ENCODE measurements at regions not wholly inside any gene's neighbourhood (a gene's known extent, or its start where the extent isn't known, plus 50 kb on each side); places are given as distances from the start of the nearest gene placed in this dataset.

- TF ChIP-seq CTCF (IDR thresholded peaks at IDR 0.05): no peak
- no peak for TF ChIP-seq POLR2AphosphoS5 (IDR thresholded peaks at IDR 0.05)
- TF ChIP-seq EP300 (IDR thresholded peaks at IDR 0.05): no peak
- TF ChIP-seq POLR2A (IDR thresholded peaks at IDR 0.05): no peak
- H3K27ac ChIP-seq: no peak overlapping the region
- no peaks in the 10 kb centered on the region for H3K9me3 ChIP-seq
- peaks cover 0 to 5% (median 0%) of the 10 kb centered on the region in 4 donors for H3K4me1 ChIP-seq
- DNase-seq: no peak
- H3K4me3 ChIP-seq: no peak overlapping the region
- no peaks in the 10 kb centered on the region for H3K36me3 ChIP-seq
- whole genome bisulfite sequencing, 2 donors: 78 to 81% methylated on average over 4 of the region's 4 CpGs
- intact Hi-C loops (cut with DNase I): no loop called here
- H3K27me3 ChIP-seq: no peaks in the 10 kb centered on the region
Observed at GRCh38 chr21:15144026-15144425, 79.2 kb upstream of the NRIP1 start.

- 77 to 87% methylated on average over 2 of the region's 2 CpGs for WGBS, 2 donors
- Histone ChIP-seq H3K4me1 (no peaks in the 10 kb centered on the region), H3K36me3 (no peaks in the 10 kb centered on the region), H3K27ac (no peak overlapping the region), H3K4me3 (no peak overlapping the region), H3K9me3 (no peaks in the 10 kb centered on the region), H3K27me3 (no peaks in the 10 kb centered on the region)
- TF ChIP-seq EP300 (IDR thresholded peaks at IDR 0.05) (no peak), POLR2A (IDR thresholded peaks at IDR 0.05) (no peak), POLR2AphosphoS5 (IDR thresholded peaks at IDR 0.05) (no peak), CTCF (IDR thresholded peaks at IDR 0.05) (no peak)
- DNase-seq: no peak
- intact Hi-C loops (cut with DNase I): no loop called here
Observed at GRCh38 chr21:15148437-15148836, 83.6 kb upstream of the NRIP1 start.

GRCh38 chr21:15149600-15150224, 84.9 kb upstream of the NRIP1 start:
- H3K9me3 ChIP-seq: no peaks in the 10 kb centered on the region
- WGBS, 2 donors: 29 to 77% methylated on average over 3 of the region's 3 CpGs
- DNase-seq: no peak
- no peaks in the 10 kb centered on the region for H3K36me3 ChIP-seq
- H3K4me1 ChIP-seq: no peaks in the 10 kb centered on the region
- no peak overlapping the region for H3K4me3 ChIP-seq
- no peak for TF ChIP-seq EP300 (IDR thresholded peaks at IDR 0.05)
- no peak for TF ChIP-seq POLR2AphosphoS5 (IDR thresholded peaks at IDR 0.05)
- TF ChIP-seq POLR2A (IDR thresholded peaks at IDR 0.05): no peak
- TF ChIP-seq CTCF (IDR thresholded peaks at IDR 0.05): no peak
- H3K27ac ChIP-seq: no peak overlapping the region
- intact Hi-C loops (cut with DNase I): no loop called here
- no peaks in the 10 kb centered on the region for H3K27me3 ChIP-seq

- Histone ChIP-seq H3K4me3 (no peak overlapping the region), H3K36me3 (no peaks in the 10 kb centered on the region), H3K4me1 (no peaks in the 10 kb centered on the region), H3K27ac (no peak overlapping the region), H3K9me3 (no peaks in the 10 kb centered on the region), H3K27me3 (no peaks in the 10 kb centered on the region)
- no peak for DNase-seq
- 80 to 91% methylated on average over 4 of the region's 4 CpGs for WGBS, 2 donors
- TF ChIP-seq EP300 (IDR thresholded peaks at IDR 0.05) (no peak), POLR2A (IDR thresholded peaks at IDR 0.05) (no peak), POLR2AphosphoS5 (IDR thresholded peaks at IDR 0.05) (no peak), CTCF (IDR thresholded peaks at IDR 0.05) (no peak)
- intact Hi-C loops (cut with DNase I): no loop called here
Observed at GRCh38 chr21:15151385-15152103, 86.7 kb upstream of the NRIP1 start.
